ENCODE measurements at regions not wholly inside any gene's neighbourhood (a gene's known extent, or its start where the extent isn't known, plus 50 kb on each side); places are given as distances from the start of the nearest gene placed in this dataset.
"Not testable (repeated sequence)": the region's sequence is repeated elsewhere in the genome, so short reads cannot be mapped to it uniquely, and the experiment has no call there.

DNA sequence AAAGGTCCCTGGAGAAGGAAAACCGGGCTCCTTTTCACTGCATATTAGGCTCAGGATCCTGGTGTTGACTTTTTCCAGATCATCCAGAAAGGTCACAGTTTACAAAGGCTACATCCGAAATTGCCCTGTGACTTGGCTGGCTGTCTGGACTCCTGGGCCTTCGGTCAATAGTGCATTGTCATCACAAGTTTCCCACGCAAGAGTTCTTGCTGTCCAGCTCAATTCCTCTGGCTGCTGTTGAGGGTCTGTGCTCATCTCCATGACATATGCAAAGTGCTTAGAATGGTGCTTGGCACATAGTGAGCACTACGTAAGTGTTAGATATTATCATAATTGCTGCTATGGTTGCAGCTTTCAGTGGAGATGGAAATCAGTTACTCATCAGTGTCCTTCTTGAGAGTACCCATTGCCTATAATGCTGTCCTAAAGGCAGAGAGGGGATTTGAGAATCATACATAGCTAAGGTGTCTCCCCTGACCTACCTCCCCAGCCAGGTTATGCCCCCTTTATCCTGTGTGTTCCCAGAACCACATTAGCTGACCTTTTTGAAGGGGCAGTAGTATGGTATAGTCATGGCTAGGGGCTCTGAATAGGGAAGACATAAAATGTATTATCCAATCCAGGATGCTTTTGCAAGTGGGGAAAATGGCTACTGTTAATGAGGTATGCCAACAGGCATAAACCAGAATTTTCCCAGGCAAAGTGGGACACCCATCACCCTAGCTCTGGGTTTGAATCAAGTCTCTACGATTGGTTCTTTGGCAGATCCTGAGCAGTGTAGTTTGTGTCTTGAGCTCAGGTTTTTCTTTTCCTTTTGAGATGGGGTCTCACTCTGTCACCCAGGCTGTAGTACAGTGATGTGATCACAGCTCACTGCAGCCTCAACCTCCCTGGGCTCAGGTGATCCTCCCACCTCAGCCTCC, 132.0 kb upstream of the CCND2 start:
- WGBS = 56% methylated on average over 6 of the region's 6 CpGs
- no peak for DNase-seq
- H3K27me3 ChIP-seq (ENCODE audit: control insufficient read depth, insufficient read depth) = no peaks in the 10 kb centered on the region

DNA sequence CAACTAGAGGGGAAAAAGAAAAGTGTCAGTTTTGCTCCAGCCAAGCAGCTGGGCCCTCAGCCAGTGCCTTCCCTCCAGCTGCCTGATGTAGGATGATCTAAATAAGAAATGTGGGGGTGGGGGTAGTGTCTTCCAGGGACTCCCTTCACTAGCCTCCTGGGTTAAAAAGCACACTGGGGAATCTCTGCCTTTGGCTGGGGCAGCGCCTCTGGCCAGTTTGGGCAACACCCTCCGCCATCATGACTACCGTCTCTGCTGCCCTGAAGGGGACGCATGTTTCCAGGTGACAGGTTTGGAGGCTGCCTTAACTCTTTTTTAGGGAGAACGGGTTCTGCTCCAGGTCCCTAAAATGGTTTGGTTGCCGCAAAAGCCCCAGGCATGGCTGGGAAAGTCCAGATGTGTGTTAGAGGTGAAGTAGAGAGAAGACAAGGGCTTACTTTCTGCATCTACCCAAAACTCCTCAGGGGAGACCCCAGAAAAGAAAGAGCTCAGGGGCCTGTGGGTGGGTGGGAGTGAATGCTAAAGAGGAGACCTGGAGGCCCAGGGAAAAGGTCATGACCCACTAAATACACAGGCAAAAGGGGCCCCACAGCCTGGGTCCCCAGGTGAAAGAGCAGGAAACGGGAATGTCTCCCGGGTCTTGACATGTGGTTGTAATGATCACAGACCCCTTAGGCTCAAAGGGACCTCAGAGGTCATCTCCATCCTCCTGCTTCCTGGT, 132.8 kb upstream of the CCND2 start:
- intact Hi-C loops (cut with DNase I) = loop anchor here in 1 of 4 donors (10.0 kb wide), 1 partner anchor 124 kb away; no protein-coding TSS in a partner anchor
- H3K27me3 ChIP-seq (ENCODE audit: control insufficient read depth, insufficient read depth) = no peaks in the 10 kb centered on the region
- H3K4me3 ChIP-seq (ENCODE audit: low read length) = no peak overlapping the region
- no peaks in the 10 kb centered on the region for H3K9me3 ChIP-seq (ENCODE audit: control insufficient read depth, low read length)
- H3K4me1 ChIP-seq (ENCODE audit: control insufficient read depth, insufficient read depth, low read length) = no peaks in the 10 kb centered on the region
- DNase-seq (no peak), ATAC-seq (no peak)
- 78% methylated on average over 8 of the region's 8 CpGs for WGBS
- no peak overlapping the region for H3K27ac ChIP-seq (ENCODE audit: low read length)

More for the DNA sequence above, 132.0 kb upstream of the CCND2 start:
- Histone ChIP-seq H3K27ac (ENCODE audit: low read length) (no peak overlapping the region), H3K9me3 (ENCODE audit: control insufficient read depth, low read length) (no peaks in the 10 kb centered on the region), H3K4me3 (ENCODE audit: low read length) (no peak overlapping the region), H3K4me1 (ENCODE audit: control insufficient read depth, insufficient read depth, low read length) (no peaks in the 10 kb centered on the region)
- ATAC-seq = no peak
- intact Hi-C loops (cut with DNase I) = loop anchor here in 1 of 4 donors (10.0 kb wide), 1 partner anchor 123 kb away; no protein-coding TSS in a partner anchor

DNA sequence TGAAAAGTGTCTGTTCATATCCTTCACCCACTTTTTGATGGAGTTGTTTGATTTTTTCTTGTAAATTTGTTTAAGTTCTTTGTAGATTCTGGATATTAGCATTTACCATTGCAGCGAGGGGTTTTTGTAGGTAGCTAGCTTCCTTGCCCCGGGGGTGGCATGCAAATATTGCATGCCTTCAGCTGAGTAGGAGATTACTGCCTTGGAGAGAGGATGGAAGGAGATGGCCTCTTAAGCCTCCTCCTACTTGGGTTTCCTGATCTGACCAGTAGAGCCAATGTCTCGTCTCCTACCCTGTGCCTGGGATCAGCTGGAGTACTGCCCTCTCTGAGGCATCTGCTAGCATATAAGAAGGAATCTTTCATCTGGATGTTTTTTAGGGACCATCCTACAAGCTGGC, 134.4 kb upstream of the CCND2 start:
- no peak overlapping the region for H3K27ac ChIP-seq (ENCODE audit: low read length)
- WGBS = 74% methylated on average over 3 of the region's 3 CpGs

DNA sequence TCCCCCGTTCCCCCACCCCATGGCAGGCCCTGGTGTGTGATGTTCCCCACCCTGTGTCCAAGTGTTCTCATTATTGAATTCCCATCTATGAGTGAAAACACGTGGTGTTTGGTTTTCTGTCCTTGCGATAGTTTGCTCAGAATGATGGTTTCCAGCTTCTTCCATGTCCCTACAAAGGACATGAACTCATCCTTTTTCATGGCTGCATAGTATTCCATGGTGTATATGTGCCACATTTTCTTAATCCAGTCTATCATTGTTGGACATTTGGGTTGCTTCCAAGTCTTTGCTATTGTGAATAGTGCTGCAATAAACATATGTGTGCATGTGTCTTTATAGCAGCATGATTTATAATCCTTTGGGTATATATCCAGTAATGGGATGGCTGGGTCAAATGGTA, 135.0 kb upstream of the CCND2 start:
- H3K27me3 ChIP-seq (ENCODE audit: control insufficient read depth, insufficient read depth); DNase-seq; intact Hi-C loops (cut with DNase I); ATAC-seq; H3K4me3 ChIP-seq (ENCODE audit: low read length); H3K27ac ChIP-seq (ENCODE audit: low read length); H3K9me3 ChIP-seq (ENCODE audit: control insufficient read depth, low read length); H3K4me1 ChIP-seq (ENCODE audit: control insufficient read depth, insufficient read depth, low read length): not testable (repeated sequence)
- 90% methylated on average over 3 of the region's 3 CpGs for WGBS

More for the DNA sequence above, 134.4 kb upstream of the CCND2 start:
- no peak for DNase-seq
- Histone ChIP-seq H3K27me3 (ENCODE audit: control insufficient read depth, insufficient read depth) (no peaks in the 10 kb centered on the region), H3K9me3 (ENCODE audit: control insufficient read depth, low read length) (no peaks in the 10 kb centered on the region), H3K4me1 (ENCODE audit: control insufficient read depth, insufficient read depth, low read length) (no peaks in the 10 kb centered on the region), H3K4me3 (ENCODE audit: low read length) (no peak overlapping the region)
- no peak for ATAC-seq
- intact Hi-C loops (cut with DNase I) = no loop called here

DNA sequence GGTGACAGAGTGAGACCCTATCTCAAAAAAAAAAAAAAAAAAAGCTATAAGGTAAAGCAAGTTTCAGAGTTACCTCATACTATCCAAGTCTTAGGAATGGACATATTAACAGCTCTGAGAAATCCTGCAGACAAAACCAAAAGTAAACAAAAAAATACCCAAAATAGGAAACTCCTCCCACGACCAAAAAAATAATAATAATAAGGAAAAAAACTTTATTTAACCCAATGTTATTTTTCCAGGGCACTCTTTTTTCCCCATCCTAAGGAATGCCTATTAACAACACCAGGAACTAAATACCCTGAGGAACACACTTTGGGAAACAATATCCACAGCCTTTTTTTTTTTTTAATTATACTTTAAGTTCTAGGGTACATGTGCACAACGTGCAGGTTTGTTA, 135.5 kb upstream of the CCND2 start:
- Histone ChIP-seq H3K27me3 (ENCODE audit: control insufficient read depth, insufficient read depth) (no peaks in the 10 kb centered on the region), H3K4me3 (ENCODE audit: low read length) (no peak overlapping the region), H3K4me1 (ENCODE audit: control insufficient read depth, insufficient read depth, low read length) (no peaks in the 10 kb centered on the region), H3K9me3 (ENCODE audit: control insufficient read depth, low read length) (no peaks in the 10 kb centered on the region), H3K27ac (ENCODE audit: low read length) (no peak overlapping the region)
- no peak for ATAC-seq
- 76% methylated on average over 2 of the region's 2 CpGs for WGBS
- DNase-seq = no peak
- intact Hi-C loops (cut with DNase I) = no loop called here

DNA sequence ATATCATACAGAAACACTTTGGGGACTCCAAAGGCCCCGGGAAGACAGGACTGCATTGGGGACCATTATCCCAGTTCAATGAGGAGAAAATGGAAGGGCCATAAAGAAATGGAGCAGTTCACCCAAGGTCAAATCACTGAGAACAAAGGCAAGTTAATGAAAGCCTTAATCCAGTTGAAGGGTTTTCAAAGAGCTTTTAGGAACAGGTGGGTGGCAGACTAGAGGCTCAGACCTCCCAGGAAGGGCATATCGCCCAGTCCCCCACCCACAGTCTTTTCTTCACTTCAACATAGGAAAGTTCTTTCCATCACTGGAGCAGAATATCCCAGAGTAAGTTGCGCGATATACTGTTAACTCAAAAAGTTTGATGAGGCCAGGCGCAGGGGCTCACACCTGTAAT, 136.1 kb upstream of the CCND2 start:
- no peak for DNase-seq
- no peaks in the 10 kb centered on the region for H3K27me3 ChIP-seq (ENCODE audit: control insufficient read depth, insufficient read depth)
- no peaks in the 10 kb centered on the region for H3K4me1 ChIP-seq (ENCODE audit: control insufficient read depth, insufficient read depth, low read length)

DNA sequence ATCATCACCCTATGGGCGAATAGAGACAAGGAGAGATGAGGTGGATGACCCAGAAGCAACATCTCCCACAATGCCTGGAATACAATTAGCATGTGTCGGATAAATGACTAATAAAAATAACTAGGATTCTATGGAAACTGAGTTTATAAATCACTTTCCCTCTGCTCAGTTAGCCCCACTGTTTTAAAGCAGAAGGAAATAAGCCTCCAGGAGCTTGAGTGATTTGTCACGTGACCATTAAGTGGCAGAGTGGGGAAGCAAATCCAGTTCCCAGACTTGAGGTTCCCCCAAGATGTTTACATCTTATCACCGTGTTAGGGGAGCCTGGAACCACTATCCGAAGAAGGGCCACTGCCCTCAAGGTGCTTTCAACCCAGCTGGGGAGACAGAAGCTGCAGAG, 136.5 kb upstream of the CCND2 start:
- Histone ChIP-seq H3K4me3 (ENCODE audit: low read length) (no peak overlapping the region), H3K27ac (ENCODE audit: low read length) (no peak overlapping the region), H3K4me1 (ENCODE audit: control insufficient read depth, insufficient read depth, low read length) (no peaks in the 10 kb centered on the region), H3K27me3 (ENCODE audit: control insufficient read depth, insufficient read depth) (no peaks in the 10 kb centered on the region), H3K9me3 (ENCODE audit: control insufficient read depth, low read length) (no peaks in the 10 kb centered on the region)
- intact Hi-C loops (cut with DNase I) = no loop called here
- whole genome bisulfite sequencing = 73% methylated on average over 5 of the region's 5 CpGs
- no peak for ATAC-seq
- DNase-seq = no peak

More for the DNA sequence above, 136.1 kb upstream of the CCND2 start:
- H3K4me3 ChIP-seq (ENCODE audit: low read length) = no peak overlapping the region
- no peaks in the 10 kb centered on the region for H3K9me3 ChIP-seq (ENCODE audit: control insufficient read depth, low read length)
- WGBS = 91% methylated on average over 5 of the region's 5 CpGs
- H3K27ac ChIP-seq (ENCODE audit: low read length) = no peak overlapping the region
- ATAC-seq = no peak
- intact Hi-C loops (cut with DNase I) = no loop called here

DNA sequence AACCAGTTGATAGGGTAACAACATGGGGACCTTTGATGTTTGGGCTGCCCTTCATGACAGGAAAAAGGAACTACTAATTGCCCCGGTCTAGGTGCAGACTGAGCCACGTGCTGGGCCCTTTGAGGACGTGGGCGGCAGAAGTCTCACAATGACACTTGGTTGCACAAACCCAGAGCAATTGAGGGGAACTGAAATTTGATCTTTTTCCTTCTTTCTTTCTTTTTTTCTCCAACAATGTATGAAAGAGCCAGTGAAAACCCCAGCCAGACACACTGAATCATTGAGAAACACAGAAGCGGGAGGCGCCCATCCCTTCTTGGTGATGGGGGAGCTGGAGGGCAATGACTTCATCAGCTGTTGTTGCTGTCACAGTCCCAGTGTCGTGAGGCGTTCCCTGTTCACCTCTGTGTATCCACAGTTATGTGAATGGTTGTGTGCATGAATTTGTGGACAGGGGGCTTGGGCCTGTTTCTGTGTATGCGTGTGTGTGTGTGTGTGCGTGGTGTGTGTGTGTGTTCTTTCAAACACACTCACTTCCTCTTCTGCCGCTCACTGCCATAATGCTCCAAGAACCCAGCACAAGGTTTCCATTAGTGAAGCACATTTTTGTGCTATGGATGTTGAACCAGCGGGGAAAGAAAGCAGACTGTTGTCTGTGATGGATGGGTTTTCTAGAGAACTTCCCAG, 137.5 kb upstream of the CCND2 start:
- Histone ChIP-seq H3K27me3 (ENCODE audit: control insufficient read depth, insufficient read depth) (no peaks in the 10 kb centered on the region), H3K27ac (ENCODE audit: low read length) (no peak overlapping the region), H3K4me3 (ENCODE audit: low read length) (no peak overlapping the region), H3K4me1 (ENCODE audit: control insufficient read depth, insufficient read depth, low read length) (no peaks in the 10 kb centered on the region), H3K9me3 (ENCODE audit: control insufficient read depth, low read length) (no peaks in the 10 kb centered on the region)
- DNase-seq (peak in 2 of 3 donors; percentile 28 to 56), ATAC-seq (peak; percentile 36 to 60)
- intact Hi-C loops (cut with DNase I) = no loop called here
- 45% methylated on average over 12 of the region's 12 CpGs for WGBS

DNA sequence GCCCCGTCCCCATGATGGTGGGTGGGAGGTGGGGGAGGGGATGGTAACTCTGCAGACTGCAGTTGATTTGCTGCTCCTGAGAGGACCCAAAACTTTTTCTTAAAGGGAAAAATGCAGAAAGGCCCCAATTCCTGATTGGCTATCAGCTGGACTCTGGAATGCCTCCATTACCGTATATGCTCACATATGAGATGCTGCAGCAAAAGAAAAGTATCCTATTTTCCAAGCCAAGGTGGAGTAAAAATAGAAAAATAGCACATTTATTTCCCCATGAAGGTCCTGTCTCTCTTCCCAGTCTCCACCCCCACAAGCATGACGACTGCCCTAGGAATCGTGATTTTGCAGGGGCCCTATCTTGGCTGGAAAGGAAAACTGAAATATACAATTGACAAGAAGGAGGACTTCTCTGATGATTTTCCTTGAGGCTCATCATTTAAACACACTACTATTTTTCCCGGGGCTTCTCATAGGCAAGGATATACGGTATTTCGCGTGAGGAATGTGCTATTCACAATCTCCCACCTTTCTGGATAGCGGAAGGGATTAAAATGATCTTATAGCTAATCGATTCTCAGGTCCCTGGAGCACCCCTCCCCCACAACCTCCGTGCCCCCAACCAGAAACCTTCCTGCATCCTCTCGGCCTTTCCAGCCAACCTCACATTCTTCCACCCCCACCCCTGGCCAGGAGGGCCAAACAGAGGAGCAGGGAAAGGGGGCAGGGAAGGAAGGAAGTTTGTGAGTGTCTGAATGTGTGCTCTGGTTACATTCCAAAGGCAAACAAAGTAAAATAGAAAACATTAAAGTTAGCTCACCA, 138.9 kb upstream of the CCND2 start:
- intact Hi-C loops (cut with DNase I) = no loop called here
- no peaks in the 10 kb centered on the region for H3K4me1 ChIP-seq (ENCODE audit: control insufficient read depth, insufficient read depth, low read length)
- ATAC-seq (no peak), DNase-seq (no peak)
- WGBS = 24% methylated on average over 12 of the region's 12 CpGs
- H3K9me3 ChIP-seq (ENCODE audit: control insufficient read depth, low read length) = no peaks in the 10 kb centered on the region
- no peak overlapping the region for H3K27ac ChIP-seq (ENCODE audit: low read length)
- H3K27me3 ChIP-seq (ENCODE audit: control insufficient read depth, insufficient read depth) = no peaks in the 10 kb centered on the region
- no peak overlapping the region for H3K4me3 ChIP-seq (ENCODE audit: low read length)

DNA sequence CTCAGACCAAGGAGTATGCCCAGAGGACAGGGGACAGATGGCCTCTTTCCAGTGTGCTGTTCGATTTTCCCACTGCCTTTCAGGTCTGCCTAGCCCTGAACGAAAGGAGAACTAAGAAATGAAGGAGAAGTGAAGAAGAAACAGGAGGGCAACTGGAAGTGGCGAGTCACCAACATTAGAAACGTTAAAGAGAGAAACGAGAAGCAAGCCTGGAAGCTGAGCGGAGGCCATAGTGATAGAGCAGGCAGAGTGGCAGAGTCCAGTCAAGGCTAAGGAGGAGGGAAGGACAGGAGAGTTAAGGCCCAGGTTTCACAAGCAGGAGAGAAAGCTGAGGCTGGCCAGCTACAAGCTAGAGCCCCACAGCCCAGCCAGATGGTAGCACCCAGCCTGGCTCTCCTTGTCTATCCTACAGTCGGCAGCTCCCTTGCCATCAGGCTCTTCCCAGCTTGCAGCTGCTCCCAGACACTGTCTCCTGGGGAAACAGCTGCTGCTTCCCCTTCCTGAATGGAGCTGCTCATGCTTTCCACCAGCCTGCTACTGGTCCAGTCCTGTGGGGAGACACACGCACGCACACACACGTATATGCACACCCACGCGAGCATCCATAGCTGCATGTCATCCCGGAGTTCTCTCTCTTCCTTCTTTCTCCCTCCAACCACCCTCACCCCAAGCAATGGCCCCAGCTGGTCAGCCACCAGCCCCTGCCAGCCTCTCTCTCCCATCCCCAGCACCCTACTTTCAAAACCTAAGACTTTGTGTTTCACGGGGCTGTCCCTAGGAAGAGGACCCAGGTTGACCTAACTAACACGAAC, 139.7 kb upstream of the CCND2 start:
- WGBS = 36% methylated on average over 15 of the region's 15 CpGs
- Histone ChIP-seq H3K4me1 (ENCODE audit: control insufficient read depth, insufficient read depth, low read length) (no peaks in the 10 kb centered on the region), H3K27ac (ENCODE audit: low read length) (no peak overlapping the region), H3K9me3 (ENCODE audit: control insufficient read depth, low read length) (no peaks in the 10 kb centered on the region), H3K27me3 (ENCODE audit: control insufficient read depth, insufficient read depth) (no peaks in the 10 kb centered on the region), H3K4me3 (ENCODE audit: low read length) (no peak overlapping the region)
- no peak for DNase-seq
- peak; percentile 20 to 24 for ATAC-seq
- intact Hi-C loops (cut with DNase I) = no loop called here
